ENCODE measurements at regions not wholly inside any gene's neighbourhood (a gene's known extent, or its start where the extent isn't known, plus 50 kb on each side); places are given as distances from the start of the nearest gene placed in this dataset.
A peak's percentile ranks its signal among the peaks of the same experiment; 100 is the strongest.

GRCh38 chr7:54678763-54679489, 80.1 kb downstream of the SEC61G start:
- DNase-seq (ENCODE audit: low read depth, low spot score): no peak
- Histone ChIP-seq H3K4me3 (ENCODE audit: low read depth, low read length) (no peak overlapping the region), H3K9me3 (ENCODE audit: control insufficient read depth, insufficient read depth, low read length) (no peaks in the 10 kb centered on the region), H3K27me3 (ENCODE audit: control insufficient read depth, insufficient read depth, low read length) (no peaks in the 10 kb centered on the region), H3K27ac (ENCODE audit: low read depth, low read length) (no peak overlapping the region)
- TF ChIP-seq CTCF (IDR thresholded peaks at IDR 0.05; ENCODE audit: low read depth, low read length): no peak
- ChIA-PET POLR2A (no interaction called here), CTCF (no interaction called here)

- ChIA-PET CTCF (no interaction called here), POLR2A (no interaction called here)
- no peak for TF ChIP-seq CTCF (IDR thresholded peaks at IDR 0.05; ENCODE audit: low read depth, low read length)
Measured at GRCh38 chr7:54674891-54675290, 84.1 kb downstream of the SEC61G start.

GRCh38 chr7:54672519-54672918, 86.5 kb downstream of the SEC61G start:
- ChIA-PET CTCF (no interaction called here), POLR2A (no interaction called here)
- H3K27ac ChIP-seq (ENCODE audit: low read depth, low read length): no peak overlapping the region
- DNase-seq (ENCODE audit: low read depth, low spot score): no peak
- no peak for TF ChIP-seq CTCF (IDR thresholded peaks at IDR 0.05; ENCODE audit: low read depth, low read length)
- H3K27me3 ChIP-seq (ENCODE audit: control insufficient read depth, insufficient read depth, low read length): no peaks in the 10 kb centered on the region
- no peak overlapping the region for H3K4me3 ChIP-seq (ENCODE audit: low read depth, low read length)
- no peaks in the 10 kb centered on the region for H3K9me3 ChIP-seq (ENCODE audit: control insufficient read depth, insufficient read depth, low read length)

More at GRCh38 chr7:54674891-54675290, 84.1 kb downstream of the SEC61G start:
- H3K27me3 ChIP-seq (ENCODE audit: control insufficient read depth, insufficient read depth, low read length): no peaks in the 10 kb centered on the region
- no peak for DNase-seq (ENCODE audit: low read depth, low spot score)
- H3K9me3 ChIP-seq (ENCODE audit: control insufficient read depth, insufficient read depth, low read length): no peaks in the 10 kb centered on the region
- no peak overlapping the region for H3K4me3 ChIP-seq (ENCODE audit: low read depth, low read length)
- H3K27ac ChIP-seq (ENCODE audit: low read depth, low read length): no peak overlapping the region

GRCh38 chr7:54664235-54665228, 94.5 kb downstream of the SEC61G start:
- ChIA-PET CTCF (no interaction called here), POLR2A (no interaction called here)
- Histone ChIP-seq H3K27ac (ENCODE audit: low read depth, low read length) (no peak overlapping the region), H3K9me3 (ENCODE audit: control insufficient read depth, insufficient read depth, low read length) (no peaks in the 10 kb centered on the region), H3K4me3 (ENCODE audit: low read depth, low read length) (0 out of 2 replicates have a peak overlapping the region, but pooled peaks have one; percentile 1), H3K27me3 (ENCODE audit: control insufficient read depth, insufficient read depth, low read length) (peaks cover 19% of the 10 kb centered on the region)
- no peak for DNase-seq (ENCODE audit: low read depth, low spot score)
- TF ChIP-seq CTCF (IDR thresholded peaks at IDR 0.05; ENCODE audit: low read depth, low read length): peak; percentile 29; the same call in 1 of the 2 replicates

Measured in AG04450 (cell line).